Endothelial cell of umbilical vein (primary cell): ENCODE measurements at regions not wholly inside any gene's neighbourhood (a gene's known extent, or its start where the extent isn't known, plus 50 kb on each side); places are given as distances from the start of the nearest gene placed in this dataset.

Source experiments
- BruUV-seq: library from RNA; stranded (reverse); fragments of 400-500 nt; replicated peaks from 2 replicates; lab custom pipeline; 2021; lab: Mats Ljungman, UMichigan
- CTCF ChIA-PET: fragments of 300-600, 350-600 bp; sonication (Branson Sonifier 250); formaldehyde crosslinking; loops from one replicate; lab custom pipeline; 2021; ENCODE audit warnings: antibody characterized with exemption, inconsistent platforms; lab: Charles Lee
- POLR2A ChIA-PET: fragments of 300-600, 350-600 bp; sonication (Branson Sonifier 250); formaldehyde crosslinking; loops from one replicate; lab custom pipeline; 2021; ENCODE audit warnings: antibody characterized with exemption, inconsistent platforms; lab: Charles Lee
- DNase-seq: peaks from one replicate; pipeline ENCODE4 v3.0.0-alpha.2; 2011; ENCODE audit warnings: low read depth, low spot score
- FAIRE-seq: peaks from 2 replicates; lab custom pipeline; 2011; peaks lifted over from hg19 to GRCh38; lab: Jason Lieb, UNC
- H2AFZ ChIP-seq: 2 replicates; pipeline ENCODE4 v1.6.0; 2012; ENCODE audit warnings: low read depth, low read length, control low read depth, inconsistent platforms
- H3K27ac ChIP-seq: 2 replicates; pipeline ENCODE4 v1.5.1; 2011; ENCODE audit warnings: low read depth, mild to moderate bottlenecking, control low read depth, low read length, moderate library complexity; ENCODE audit not compliant: insufficient read depth
- H3K27me3 ChIP-seq, 2 experiments: 2 replicates each; pipeline versions ENCODE4 v1.6.0 to v1.6.1; 2011; ENCODE audit warnings: low read length in 2 of 2, mixed read lengths in 1 of 2; ENCODE audit not compliant: control insufficient read depth in 2 of 2, insufficient read depth in 2 of 2
- H3K36me3 ChIP-seq, 2 experiments: 2 replicates in 1 of 2; 3 replicates in 1 of 2; pipeline ENCODE4 v1.5.1; 2011; ENCODE audit warnings: low read length in 2 of 2, mild to moderate bottlenecking in 1 of 2, moderate library complexity in 1 of 2; ENCODE audit not compliant: control insufficient read depth in 2 of 2, insufficient read depth in 2 of 2; ENCODE audit errors: extremely low read depth in 1 of 2
- H3K4me1 ChIP-seq: 3 replicates; pipeline ENCODE4 v1.5.1; 2011; ENCODE audit warnings: mild to moderate bottlenecking, low read length; ENCODE audit not compliant: control insufficient read depth, insufficient read depth; ENCODE audit errors: extremely low read depth
- H3K4me2 ChIP-seq: 2 replicates; pipeline ENCODE4 v1.6.1; 2011; ENCODE audit warnings: low read length, control low read depth, mixed read lengths; ENCODE audit not compliant: insufficient read depth
- H3K4me3 ChIP-seq, 3 experiments: fragments of 200-600 bp in 1 of 3; sonication (generic), shearing (Covaris generic) in 1 of 3; replicated peaks in 1 of 3; 2 replicates each; pipeline ENCODE4 v1.5.1; 2011 to 2016; ENCODE audit warnings: control low read depth in 3 of 3, low read length in 3 of 3, mild to moderate bottlenecking in 2 of 3, inconsistent platforms in 1 of 3, low read depth in 1 of 3, moderate library complexity in 1 of 3; ENCODE audit not compliant: insufficient read depth in 1 of 3
- H3K79me2 ChIP-seq: 2 replicates; pipeline ENCODE4 v1.6.0; 2012; ENCODE audit warnings: low read length, inconsistent platforms; ENCODE audit not compliant: control insufficient read depth, insufficient read depth
- H3K9ac ChIP-seq: replicated peaks from 2 replicates; pipeline ENCODE3; 2011; ENCODE audit warnings: low read length, control low read depth; ENCODE audit not compliant: insufficient read depth; ENCODE audit errors: extremely low read depth
- H3K9me1 ChIP-seq: replicated peaks from 3 replicates; pipeline ENCODE4 v1.6.0; 2011; ENCODE audit warnings: mild to moderate bottlenecking, low read length; ENCODE audit not compliant: control insufficient read depth, insufficient read depth; ENCODE audit errors: extremely low read depth
- H3K9me3 ChIP-seq: replicated peaks from 2 replicates; pipeline ENCODE4 v1.5.1; 2012; ENCODE audit warnings: low read length, inconsistent platforms; ENCODE audit not compliant: control insufficient read depth, insufficient read depth
- H4K20me1 ChIP-seq: replicated peaks from 2 replicates; pipeline ENCODE3; 2011; ENCODE audit warnings: mild to moderate bottlenecking, low read length; ENCODE audit not compliant: control insufficient read depth, insufficient read depth; ENCODE audit errors: extremely low read depth
- EZH2 ChIP-seq: IDR thresholded peaks from 2 replicates; pipeline ENCODE4 v1.6.1; 2012; ENCODE audit warnings: borderline replicate concordance, low read depth, mild to moderate bottlenecking, moderate library complexity, low read length, inconsistent platforms; ENCODE audit not compliant: severe bottlenecking
- FOS ChIP-seq: IDR thresholded peaks from 2 replicates; pipeline ENCODE4 v1.6.1; 2011; ENCODE audit warnings: mild to moderate bottlenecking, low read length, moderate library complexity, borderline replicate concordance; ENCODE audit not compliant: insufficient read depth
- GATA2 ChIP-seq: IDR thresholded peaks from 2 replicates; pipeline ENCODE4 v1.7.0; 2011; ENCODE audit warnings: low read depth, mild to moderate bottlenecking, moderate library complexity, mixed read lengths, low read length; ENCODE audit not compliant: insufficient read length, insufficient read depth
- JUN ChIP-seq: IDR thresholded peaks from 2 replicates; pipeline ENCODE4 v1.6.1; 2011; ENCODE audit warnings: borderline replicate concordance, low read depth; ENCODE audit not compliant: insufficient read length, insufficient read depth
- MYC ChIP-seq: IDR thresholded peaks from one replicate; pipeline ENCODE4 v1.6.1; 2011; ENCODE audit warnings: mild to moderate bottlenecking, low read depth, low read length
- POLR2A ChIP-seq: IDR thresholded peaks from 2 replicates; pipeline ENCODE4 v1.6.1; 2012; ENCODE audit warnings: low read depth, mild to moderate bottlenecking, control low read depth, low read length
- POLR2AphosphoS5 ChIP-seq: IDR thresholded peaks from 2 replicates; pipeline ENCODE4 v1.6.1; 2012; ENCODE audit warnings: low read depth, mild to moderate bottlenecking, control low read depth, low read length, moderate library complexity; ENCODE audit not compliant: insufficient read depth
- dilution Hi-C: fragments of 300-500 bp; cut with MboI; formaldehyde crosslinking; loops from one replicate; pipeline ENCODE4 v1.15.0; 2019; ENCODE audit warnings: low sequenced_read_pairs; ENCODE audit not compliant: extremely low pct_ligation_motif_present
- intact Hi-C: fragments of 100-400 bp; cut with micrococcal nuclease; formaldehyde crosslinking; loops from one replicate; pipeline ENCODE4 v1.10.0; 2022
- TF ChIP-seq, protein P1 (sequence below): IDR thresholded peaks from 2 replicates; pipeline ENCODE4 v1.6.1; 2011; ENCODE audit not compliant: insufficient read depth, insufficient read length
- TF ChIP-seq, protein P2 (sequence below), 2 donors: IDR thresholded peaks; 1 replicate in 1 of 2; 2 replicates in 1 of 2; pipeline ENCODE4 v1.5.1; 2011; ENCODE audit warnings: low read length in 2 of 2, mild to moderate bottlenecking in 2 of 2, moderate library complexity in 2 of 2, control low read depth in 1 of 2, inconsistent platforms in 1 of 2, low read depth in 1 of 2; ENCODE audit not compliant: insufficient read depth in 1 of 2; ENCODE audit errors: extremely low read depth in 1 of 2

DNA sequence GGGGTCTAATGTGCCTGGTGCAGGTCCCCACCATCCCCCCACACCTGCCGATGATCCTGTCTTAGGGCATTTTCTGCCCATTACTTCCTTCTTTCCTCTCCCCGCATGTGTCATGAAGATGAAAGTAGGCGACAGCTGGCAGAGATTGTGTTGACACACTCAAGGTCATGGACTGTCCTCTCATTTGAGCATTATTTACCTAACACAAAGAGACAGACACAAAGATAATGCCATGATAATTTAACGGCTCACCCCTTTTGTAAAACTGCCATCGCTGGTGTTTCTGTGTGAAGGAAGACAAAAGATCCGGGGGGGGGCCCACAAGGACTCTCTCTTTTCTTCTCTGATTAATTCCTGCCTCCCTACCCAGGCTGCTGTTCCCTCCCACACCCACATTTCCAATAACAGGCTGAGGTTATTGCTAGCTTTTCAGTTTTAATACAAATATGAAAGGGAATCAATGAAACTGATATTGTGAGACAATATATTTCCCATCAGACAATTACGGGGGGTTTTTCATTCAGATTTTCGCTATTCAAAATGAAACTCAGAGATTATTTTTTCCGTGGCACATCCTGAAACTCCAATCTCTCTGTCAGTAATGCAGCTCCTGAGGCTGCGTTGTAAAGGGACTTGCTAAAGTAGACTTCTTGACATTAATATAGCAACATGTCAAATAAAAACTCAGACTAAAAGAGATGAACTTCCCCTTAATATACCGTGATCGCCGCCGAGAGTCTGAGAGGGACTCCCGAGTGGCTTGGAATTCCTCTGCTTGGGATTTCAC is 561.1 kb downstream of the NPHP4 start:
- Histone ChIP-seq H3K4me2 (no peak overlapping the region), H3K9me1 (no peaks in the 10 kb centered on the region), H3K27me3 (no peaks in the 10 kb centered on the region), H3K36me3 (no peaks in the 10 kb centered on the region), H3K27ac (no peak overlapping the region), H3K4me1 (no peaks in the 10 kb centered on the region), H2AFZ (no peak overlapping the region), H3K9ac (no peak overlapping the region), H4K20me1 (no peaks in the 10 kb centered on the region), H3K9me3 (peaks cover 4% of the 10 kb centered on the region), H3K79me2 (no peaks in the 10 kb centered on the region), H3K4me3 (no peak overlapping the region)
- no TSS peak for BruUV-seq
- TF ChIP-seq, protein P1, sequence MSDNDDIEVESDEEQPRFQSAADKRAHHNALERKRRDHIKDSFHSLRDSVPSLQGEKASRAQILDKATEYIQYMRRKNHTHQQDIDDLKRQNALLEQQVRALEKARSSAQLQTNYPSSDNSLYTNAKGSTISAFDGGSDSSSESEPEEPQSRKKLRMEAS = no peak
- TF ChIP-seq POLR2A = no peak
- TF ChIP-seq FOS = no peak
- TF ChIP-seq GATA2 = no peak
- TF ChIP-seq, protein P2, sequence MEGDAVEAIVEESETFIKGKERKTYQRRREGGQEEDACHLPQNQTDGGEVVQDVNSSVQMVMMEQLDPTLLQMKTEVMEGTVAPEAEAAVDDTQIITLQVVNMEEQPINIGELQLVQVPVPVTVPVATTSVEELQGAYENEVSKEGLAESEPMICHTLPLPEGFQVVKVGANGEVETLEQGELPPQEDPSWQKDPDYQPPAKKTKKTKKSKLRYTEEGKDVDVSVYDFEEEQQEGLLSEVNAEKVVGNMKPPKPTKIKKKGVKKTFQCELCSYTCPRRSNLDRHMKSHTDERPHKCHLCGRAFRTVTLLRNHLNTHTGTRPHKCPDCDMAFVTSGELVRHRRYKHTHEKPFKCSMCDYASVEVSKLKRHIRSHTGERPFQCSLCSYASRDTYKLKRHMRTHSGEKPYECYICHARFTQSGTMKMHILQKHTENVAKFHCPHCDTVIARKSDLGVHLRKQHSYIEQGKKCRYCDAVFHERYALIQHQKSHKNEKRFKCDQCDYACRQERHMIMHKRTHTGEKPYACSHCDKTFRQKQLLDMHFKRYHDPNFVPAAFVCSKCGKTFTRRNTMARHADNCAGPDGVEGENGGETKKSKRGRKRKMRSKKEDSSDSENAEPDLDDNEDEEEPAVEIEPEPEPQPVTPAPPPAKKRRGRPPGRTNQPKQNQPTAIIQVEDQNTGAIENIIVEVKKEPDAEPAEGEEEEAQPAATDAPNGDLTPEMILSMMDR (IDR thresholded peaks at IDR 0.05; ENCODE audit: extremely low read depth in 1 of 2, insufficient read depth in 1 of 2, low read depth in 1 of 2, low read length in 2 of 2) = no peak
- no peak for TF ChIP-seq EZH2
- no peak for TF ChIP-seq MYC
- TF ChIP-seq JUN = no peak
- no peak for TF ChIP-seq POLR2AphosphoS5
- CTCF ChIA-PET = no interaction called here
- FAIRE-seq = no peak
- intact Hi-C loops = no loop called here
- POLR2A ChIA-PET = no interaction called here
- no peak for DNase-seq
- dilution Hi-C loops = no loop called here
